GM12891 (cell line): ENCODE measurements at regions not wholly inside any gene's neighbourhood (a gene's known extent, or its start where the extent isn't known, plus 50 kb on each side); places are given as distances from the start of the nearest gene placed in this dataset.

Source experiments
- POLR2A ChIP-seq: IDR thresholded peaks from 2 replicates; pipeline ENCODE4 v1.6.1; 2011; ENCODE audit warnings: low read depth, low read length, control low read depth
- POLR2AphosphoS5 ChIP-seq: IDR thresholded peaks from 2 replicates; pipeline ENCODE4 v1.6.1; 2011; ENCODE audit warnings: low read depth, low read length, control low read depth

GRCh38 chr16:59655031-59655430 lies 920.9 kb upstream of the GOT2 start:
- no peak for TF ChIP-seq POLR2AphosphoS5
- no peak for TF ChIP-seq POLR2A
